ENCODE measurements at regions not wholly inside any gene's neighbourhood (a gene's known extent, or its start where the extent isn't known, plus 50 kb on each side); places are given as distances from the start of the nearest gene placed in this dataset.

DNA sequence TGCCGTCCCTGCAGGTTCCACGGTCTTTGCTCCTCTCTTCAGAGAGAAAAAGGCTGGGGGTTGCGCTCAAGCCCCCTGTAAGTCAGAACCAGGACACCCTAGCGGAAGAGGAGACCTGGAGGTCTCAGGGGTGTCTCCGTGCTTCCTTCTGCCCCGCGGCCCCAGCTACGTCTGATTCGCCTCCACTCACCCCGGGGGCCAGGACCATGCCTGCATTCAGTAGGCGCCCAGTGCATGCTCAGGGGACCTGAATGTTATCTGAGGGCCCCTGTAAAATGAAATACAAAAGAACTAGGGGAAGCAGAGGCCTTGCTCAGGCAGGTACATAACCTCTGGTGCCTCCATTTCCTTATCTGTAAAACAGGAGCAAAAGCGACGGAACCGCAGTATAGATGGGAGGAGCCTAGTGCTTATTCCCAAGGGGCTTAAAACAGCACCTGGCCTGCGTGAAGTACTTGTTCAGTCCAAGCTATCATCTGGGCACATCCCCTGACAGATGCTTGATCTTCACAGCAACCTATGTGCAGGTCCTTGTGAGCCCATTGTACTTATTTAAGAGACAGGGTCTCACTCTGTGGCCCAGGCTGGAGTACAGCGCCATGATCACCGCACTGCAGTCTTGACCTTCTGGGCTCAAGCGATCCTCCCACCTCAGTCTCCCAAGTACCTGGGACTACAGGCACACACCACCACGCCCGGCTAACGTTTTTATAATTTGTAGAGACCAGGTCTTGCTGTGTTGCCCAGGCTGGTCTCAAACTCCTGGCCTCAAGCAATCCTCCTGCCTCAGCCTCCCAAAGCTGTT, 110.3 kb upstream of the NCOR2 start:
- no peak for TF ChIP-seq CTCF (IDR thresholded peaks at IDR 0.05; ENCODE audit: low read length)
- TF ChIP-seq EZH2 (IDR thresholded peaks at IDR 0.05; ENCODE audit: borderline replicate concordance, low read length), result no peak

Data from OCI-LY1 (cell line).